ENCODE measurements at regions not wholly inside any gene's neighbourhood (a gene's known extent, or its start where the extent isn't known, plus 50 kb on each side); places are given as distances from the start of the nearest gene placed in this dataset.

GRCh38 chr5:152016421-152016820, 91.8 kb upstream of the GLRA1 start:
- no peaks in the 10 kb centered on the region for H3K4me1 Mint-ChIP-seq (ENCODE audit: low read depth, unreplicated experiment)
- no peak for TF ChIP-seq CTCF (IDR thresholded peaks at IDR 0.05; ENCODE audit: partially characterized antibody, unreplicated experiment)
- H3K36me3 Mint-ChIP-seq (ENCODE audit: unreplicated experiment): no peaks in the 10 kb centered on the region
- no peak overlapping the region for H3K4me3 Mint-ChIP-seq (ENCODE audit: unreplicated experiment)
- no peak overlapping the region for H3K27ac Mint-ChIP-seq (ENCODE audit: unreplicated experiment)
- DNase-seq: no peak
- no peaks in the 10 kb centered on the region for H3K9me3 Mint-ChIP-seq (ENCODE audit: unreplicated experiment)
- peaks cover 2% of the 10 kb centered on the region for H3K27me3 Mint-ChIP-seq (ENCODE audit: unreplicated experiment)

- DNase-seq: no peak
- Mint-ChIP-seq H3K4me1 (ENCODE audit: low read depth, unreplicated experiment) (peaks cover 36% of the 10 kb centered on the region), H3K9me3 (ENCODE audit: unreplicated experiment) (peaks cover 12% of the 10 kb centered on the region), H3K4me3 (ENCODE audit: unreplicated experiment) (peak overlapping the region; percentile 54), H3K27ac (ENCODE audit: unreplicated experiment) (peak overlapping the region; percentile 95), H3K36me3 (ENCODE audit: unreplicated experiment) (no peaks in the 10 kb centered on the region), H3K27me3 (ENCODE audit: unreplicated experiment) (peaks cover 8% of the 10 kb centered on the region)
- no peak for TF ChIP-seq CTCF (IDR thresholded peaks at IDR 0.05; ENCODE audit: partially characterized antibody, unreplicated experiment)
Observed at GRCh38 chr5:152007653-152008335, 83.1 kb upstream of the GLRA1 start.

DNA sequence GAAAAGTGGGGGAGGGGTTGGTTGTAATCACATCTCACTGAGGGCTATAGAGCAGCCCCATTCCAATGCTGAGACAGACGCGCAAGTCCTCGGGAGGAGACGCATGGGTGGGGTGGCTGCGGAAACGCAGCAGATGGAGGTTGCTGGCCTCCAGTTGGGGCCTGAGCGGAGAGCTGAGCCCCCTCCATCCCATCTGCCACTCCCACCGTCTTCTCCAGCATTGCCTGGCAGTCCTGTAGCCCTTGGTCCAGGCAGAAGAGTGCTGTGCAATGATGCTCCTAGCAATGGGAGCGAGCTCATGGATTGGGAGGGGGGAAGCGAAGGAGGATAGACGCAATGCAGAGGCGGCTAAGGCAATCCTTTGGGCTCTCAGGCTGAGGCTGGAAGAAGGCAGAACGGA, 79.4 kb upstream of the GLRA1 start:
- Mint-ChIP-seq H3K27ac (ENCODE audit: unreplicated experiment) (peak overlapping the region; percentile 84), H3K4me3 (ENCODE audit: unreplicated experiment) (peak overlapping the region; percentile 62), H3K27me3 (ENCODE audit: unreplicated experiment) (peaks cover 6% of the 10 kb centered on the region), H3K36me3 (ENCODE audit: unreplicated experiment) (peaks cover 5% of the 10 kb centered on the region), H3K9me3 (ENCODE audit: unreplicated experiment) (peaks cover 12% of the 10 kb centered on the region), H3K4me1 (ENCODE audit: low read depth, unreplicated experiment) (peaks cover 25% of the 10 kb centered on the region)
- DNase-seq: peak; percentile 54
- TF ChIP-seq CTCF (IDR thresholded peaks at IDR 0.05; ENCODE audit: partially characterized antibody, unreplicated experiment): no peak
